Tibial nerve (tissue), 4 donors: ENCODE measurements at regions not wholly inside any gene's neighbourhood (a gene's known extent, or its start where the extent isn't known, plus 50 kb on each side); places are given as distances from the start of the nearest gene placed in this dataset.

ENCODE experiments used
- EP300 ChIP-seq, 2 donors: sonication (generic); formaldehyde crosslinking; IDR thresholded peaks; one replicate each; pipeline ENCODE4 v1.6.1; 2017; ENCODE audit warnings: antibody characterized with exemption in 2 of 2, mild to moderate bottlenecking in 1 of 2
- POLR2A ChIP-seq, 2 donors: fragments of 450-650 bp; IDR thresholded peaks; one replicate each; pipeline ENCODE4 v1.6.1; 2017; ENCODE audit warnings: antibody characterized with exemption in 2 of 2, mild to moderate bottlenecking in 2 of 2, moderate library complexity in 2 of 2
- TF ChIP-seq, protein P1 (sequence below), 5 experiments: fragments of 200-600 bp in 3 of 5; fragments of 450-650 bp in 2 of 5; sonication (generic) in 3 of 5; IDR thresholded peaks; one replicate each; pipeline ENCODE4 v1.5.1; 2016 to 2019; ENCODE audit warnings: antibody characterized with exemption in 5 of 5, mild to moderate bottlenecking in 3 of 5, moderate library complexity in 2 of 5

GRCh38 chr2:155021618-155022017, 323.1 kb downstream of the KCNJ3 start:
- TF ChIP-seq, protein P1, sequence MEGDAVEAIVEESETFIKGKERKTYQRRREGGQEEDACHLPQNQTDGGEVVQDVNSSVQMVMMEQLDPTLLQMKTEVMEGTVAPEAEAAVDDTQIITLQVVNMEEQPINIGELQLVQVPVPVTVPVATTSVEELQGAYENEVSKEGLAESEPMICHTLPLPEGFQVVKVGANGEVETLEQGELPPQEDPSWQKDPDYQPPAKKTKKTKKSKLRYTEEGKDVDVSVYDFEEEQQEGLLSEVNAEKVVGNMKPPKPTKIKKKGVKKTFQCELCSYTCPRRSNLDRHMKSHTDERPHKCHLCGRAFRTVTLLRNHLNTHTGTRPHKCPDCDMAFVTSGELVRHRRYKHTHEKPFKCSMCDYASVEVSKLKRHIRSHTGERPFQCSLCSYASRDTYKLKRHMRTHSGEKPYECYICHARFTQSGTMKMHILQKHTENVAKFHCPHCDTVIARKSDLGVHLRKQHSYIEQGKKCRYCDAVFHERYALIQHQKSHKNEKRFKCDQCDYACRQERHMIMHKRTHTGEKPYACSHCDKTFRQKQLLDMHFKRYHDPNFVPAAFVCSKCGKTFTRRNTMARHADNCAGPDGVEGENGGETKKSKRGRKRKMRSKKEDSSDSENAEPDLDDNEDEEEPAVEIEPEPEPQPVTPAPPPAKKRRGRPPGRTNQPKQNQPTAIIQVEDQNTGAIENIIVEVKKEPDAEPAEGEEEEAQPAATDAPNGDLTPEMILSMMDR (IDR thresholded peaks at IDR 0.05) = no peak
- no peak for TF ChIP-seq POLR2A (IDR thresholded peaks at IDR 0.05)
- TF ChIP-seq EP300 (IDR thresholded peaks at IDR 0.05) = no peak
